ENCODE measurements at regions not wholly inside any gene's neighbourhood (a gene's known extent, or its start where the extent isn't known, plus 50 kb on each side); places are given as distances from the start of the nearest gene placed in this dataset.

GRCh38 chr12:43158126-43158525 is 393.9 kb downstream of the ADAMTS20 start:
- H3K9me3 Mint-ChIP-seq: peaks cover 4% of the 10 kb centered on the region
- H3K4me1 Mint-ChIP-seq (ENCODE audit: low read depth): no peaks in the 10 kb centered on the region
- POLR2A ChIA-PET: no interaction called here

DNA sequence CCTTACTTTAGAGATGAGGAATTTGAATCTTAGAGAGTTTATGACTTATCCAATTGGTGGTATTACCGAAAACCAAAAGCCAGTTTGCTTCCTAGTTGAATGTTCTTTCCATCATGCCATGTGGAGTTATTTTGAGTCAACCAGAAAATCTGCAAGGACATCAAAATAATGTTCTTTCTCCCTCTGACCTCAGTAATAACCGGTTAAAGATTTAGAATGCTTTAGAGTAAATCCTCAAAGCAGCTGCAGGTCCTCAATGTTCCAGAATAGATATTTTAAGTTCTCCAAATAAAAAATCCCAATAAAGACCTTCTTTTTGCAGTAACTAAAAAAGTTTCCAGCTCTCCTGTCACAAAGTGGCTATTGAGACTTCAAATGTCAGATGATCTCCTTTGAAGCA is 396.6 kb downstream of the ADAMTS20 start:
- Mint-ChIP-seq H3K27ac (no peak overlapping the region), H3K36me3 (no peaks in the 10 kb centered on the region), H3K27me3 (no peaks in the 10 kb centered on the region), H3K4me3 (no peak overlapping the region), H3K9me3 (no peaks in the 10 kb centered on the region), H3K4me1 (ENCODE audit: low read depth) (no peaks in the 10 kb centered on the region)
- intact Hi-C loops (cut with micrococcal nuclease): no loop called here
- ChIA-PET CTCF (no interaction called here), POLR2A (no interaction called here)
- no peak for DNase-seq

More at GRCh38 chr12:43158126-43158525, 393.9 kb downstream of the ADAMTS20 start:
- CTCF ChIA-PET: no interaction called here
- intact Hi-C loops (cut with micrococcal nuclease): no loop called here
- Mint-ChIP-seq H3K4me3 (no peak overlapping the region), H3K27me3 (no peaks in the 10 kb centered on the region), H3K36me3 (no peaks in the 10 kb centered on the region), H3K27ac (no peak overlapping the region)
- DNase-seq: no peak

GRCh38 chr12:43154498-43155045 is 397.4 kb downstream of the ADAMTS20 start:
- no peak for DNase-seq
- ChIA-PET POLR2A (no interaction called here), CTCF (no interaction called here)
- H3K4me1 Mint-ChIP-seq (ENCODE audit: low read depth): no peaks in the 10 kb centered on the region
- no peaks in the 10 kb centered on the region for H3K27me3 Mint-ChIP-seq
- intact Hi-C loops (cut with micrococcal nuclease): no loop called here
- no peaks in the 10 kb centered on the region for H3K9me3 Mint-ChIP-seq
- H3K27ac Mint-ChIP-seq: no peak overlapping the region
- H3K36me3 Mint-ChIP-seq: no peaks in the 10 kb centered on the region
- H3K4me3 Mint-ChIP-seq: no peak overlapping the region

DNA sequence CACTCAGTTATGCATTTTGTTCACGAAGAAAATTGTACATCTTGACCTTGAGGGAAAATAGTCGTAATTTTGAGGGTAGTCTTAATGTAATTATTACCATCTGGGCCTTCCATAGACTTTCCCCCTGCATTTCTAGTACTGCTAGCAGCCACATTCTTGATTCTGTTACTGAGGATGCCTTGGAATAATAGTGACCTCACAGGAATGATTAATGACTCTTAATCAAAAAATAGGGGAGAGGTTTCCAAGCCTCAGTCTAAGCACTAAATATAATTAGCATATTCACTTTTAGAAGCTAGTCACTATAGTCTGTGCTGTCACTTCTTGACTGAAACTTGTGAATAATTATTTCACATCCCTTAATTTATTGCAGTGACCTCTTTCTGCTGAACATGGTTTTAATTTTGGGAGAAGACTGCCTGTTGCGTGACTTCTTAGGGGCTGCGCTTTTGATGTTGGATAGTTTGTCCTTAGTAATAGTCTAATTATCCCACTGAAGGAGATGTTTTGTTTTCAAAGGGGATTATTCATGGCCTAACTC is 400.5 kb downstream of the ADAMTS20 start:
- no peak for DNase-seq
- intact Hi-C loops (cut with micrococcal nuclease): no loop called here
- ChIA-PET POLR2A (no interaction called here), CTCF (no interaction called here)
- H3K27ac Mint-ChIP-seq: no peak overlapping the region
- H3K36me3 Mint-ChIP-seq: no peaks in the 10 kb centered on the region
- no peaks in the 10 kb centered on the region for H3K4me1 Mint-ChIP-seq (ENCODE audit: low read depth)
- H3K27me3 Mint-ChIP-seq: no peaks in the 10 kb centered on the region
- no peaks in the 10 kb centered on the region for H3K9me3 Mint-ChIP-seq
- no peak overlapping the region for H3K4me3 Mint-ChIP-seq

- CTCF ChIA-PET: no interaction called here
- no peak overlapping the region for H3K27ac Mint-ChIP-seq
- intact Hi-C loops (cut with micrococcal nuclease): no loop called here
These were observed 403.3 kb downstream of the ADAMTS20 start for GRCh38 chr12:43148691-43149090.

DNA sequence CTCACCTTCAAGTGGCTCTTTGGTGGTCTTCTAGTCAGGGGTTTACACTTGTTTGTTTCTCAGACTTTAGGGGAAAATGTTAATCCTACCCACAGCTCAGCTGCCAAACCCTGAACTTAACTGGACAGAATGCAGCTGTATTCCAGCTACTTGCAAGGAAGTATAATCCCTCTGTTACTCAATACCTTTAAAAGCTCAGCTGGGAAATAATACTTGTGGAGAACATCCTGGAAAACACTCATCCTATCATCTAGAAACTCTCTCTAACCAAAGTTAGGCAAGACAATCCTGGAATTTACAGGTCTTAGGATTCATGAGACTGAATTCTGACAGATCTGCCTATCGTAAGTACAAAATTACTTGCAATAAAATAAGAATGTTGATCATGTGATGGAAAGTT is 404.1 kb downstream of the ADAMTS20 start:
- Mint-ChIP-seq H3K9me3 (no peaks in the 10 kb centered on the region), H3K27ac (no peak overlapping the region), H3K36me3 (no peaks in the 10 kb centered on the region), H3K4me3 (no peak overlapping the region), H3K4me1 (ENCODE audit: low read depth) (no peaks in the 10 kb centered on the region), H3K27me3 (no peaks in the 10 kb centered on the region)
- POLR2A ChIA-PET: no interaction called here
- CTCF ChIA-PET: no interaction called here
- intact Hi-C loops (cut with micrococcal nuclease): no loop called here
- no peak for DNase-seq

More at GRCh38 chr12:43148691-43149090, 403.3 kb downstream of the ADAMTS20 start:
- Mint-ChIP-seq H3K36me3 (no peaks in the 10 kb centered on the region), H3K9me3 (no peaks in the 10 kb centered on the region), H3K27me3 (no peaks in the 10 kb centered on the region), H3K4me1 (ENCODE audit: low read depth) (no peaks in the 10 kb centered on the region), H3K4me3 (no peak overlapping the region)
- DNase-seq: no peak
- POLR2A ChIA-PET: no interaction called here

DNA sequence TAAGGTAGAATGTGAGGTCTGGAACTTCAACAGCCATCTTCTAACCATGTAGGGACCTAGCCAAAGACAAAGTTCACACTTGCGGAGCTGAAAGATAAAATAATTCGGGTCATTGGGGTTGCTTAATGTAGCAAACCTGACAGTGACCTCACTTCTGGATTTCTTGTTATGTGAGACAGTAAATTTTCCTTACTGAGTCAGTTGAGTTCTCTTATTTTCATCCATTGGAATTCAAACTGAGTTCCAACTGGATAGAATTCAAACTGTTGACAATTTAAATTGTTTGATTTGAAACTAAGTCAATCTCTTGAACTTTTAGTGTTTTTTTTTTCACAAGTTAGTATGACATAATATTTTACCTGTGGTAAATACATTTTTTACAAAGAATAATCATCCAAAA is 406.5 kb downstream of the ADAMTS20 start:
- Mint-ChIP-seq H3K27ac (no peak overlapping the region), H3K4me1 (ENCODE audit: low read depth) (no peaks in the 10 kb centered on the region), H3K36me3 (no peaks in the 10 kb centered on the region), H3K27me3 (no peaks in the 10 kb centered on the region), H3K4me3 (no peak overlapping the region), H3K9me3 (peaks cover 5% of the 10 kb centered on the region)
- ChIA-PET CTCF (no interaction called here), POLR2A (no interaction called here)
- no peak for DNase-seq
- intact Hi-C loops (cut with micrococcal nuclease): no loop called here

GRCh38 chr12:43143278-43143677 is 408.7 kb downstream of the ADAMTS20 start:
- Mint-ChIP-seq H3K27ac (no peak overlapping the region), H3K36me3 (no peaks in the 10 kb centered on the region), H3K9me3 (peaks cover 5% of the 10 kb centered on the region), H3K27me3 (no peaks in the 10 kb centered on the region), H3K4me3 (no peak overlapping the region), H3K4me1 (ENCODE audit: low read depth) (no peaks in the 10 kb centered on the region)
- DNase-seq: no peak
- ChIA-PET POLR2A (no interaction called here), CTCF (no interaction called here)
- intact Hi-C loops (cut with micrococcal nuclease): no loop called here

DNA sequence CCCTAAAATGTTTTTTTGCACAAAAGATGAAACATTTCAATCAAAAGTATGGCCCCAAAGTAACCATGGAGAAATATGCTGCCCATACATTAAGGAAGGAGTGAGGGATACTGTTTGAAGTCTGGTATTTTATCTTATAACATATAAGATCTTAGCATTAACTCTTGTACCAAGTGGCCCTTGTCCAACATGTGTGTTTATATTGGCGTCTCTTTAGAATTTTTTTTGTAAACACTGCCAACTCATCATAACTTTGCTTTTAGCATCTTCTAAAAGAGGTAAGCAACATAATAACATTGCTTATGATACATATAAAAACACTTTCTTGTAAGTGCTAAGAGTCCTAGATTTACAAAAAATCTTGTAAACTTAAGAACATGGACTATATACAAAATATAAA is 419.7 kb downstream of the ADAMTS20 start:
- intact Hi-C loops (cut with micrococcal nuclease): no loop called here
- no peak for DNase-seq
- Mint-ChIP-seq H3K4me1 (ENCODE audit: low read depth) (no peaks in the 10 kb centered on the region), H3K36me3 (no peaks in the 10 kb centered on the region), H3K27ac (no peak overlapping the region), H3K9me3 (no peaks in the 10 kb centered on the region), H3K27me3 (no peaks in the 10 kb centered on the region), H3K4me3 (no peak overlapping the region)
- POLR2A ChIA-PET: no interaction called here
- CTCF ChIA-PET: interaction anchor here (1.4 kb wide), 1 partner anchor 9 kb away, joined by 3 read pairs; no protein-coding TSS in a partner anchor

- POLR2A ChIA-PET: no interaction called here
- Mint-ChIP-seq H3K36me3 (no peaks in the 10 kb centered on the region), H3K9me3 (no peaks in the 10 kb centered on the region), H3K4me3 (no peak overlapping the region), H3K4me1 (ENCODE audit: low read depth) (no peaks in the 10 kb centered on the region), H3K27me3 (no peaks in the 10 kb centered on the region), H3K27ac (no peak overlapping the region)
- DNase-seq: no peak
- intact Hi-C loops (cut with micrococcal nuclease): no loop called here
- CTCF ChIA-PET: no interaction called here
These were observed 420.7 kb downstream of the ADAMTS20 start for GRCh38 chr12:43131301-43131700.

GRCh38 chr12:43127886-43128549 is 424.0 kb downstream of the ADAMTS20 start:
- intact Hi-C loops (cut with micrococcal nuclease): no loop called here
- Mint-ChIP-seq H3K4me1 (ENCODE audit: low read depth) (no peaks in the 10 kb centered on the region), H3K36me3 (no peaks in the 10 kb centered on the region), H3K27me3 (no peaks in the 10 kb centered on the region), H3K9me3 (no peaks in the 10 kb centered on the region), H3K4me3 (no peak overlapping the region), H3K27ac (no peak overlapping the region)
- POLR2A ChIA-PET: no interaction called here
- DNase-seq: no peak
- CTCF ChIA-PET: no interaction called here

DNA sequence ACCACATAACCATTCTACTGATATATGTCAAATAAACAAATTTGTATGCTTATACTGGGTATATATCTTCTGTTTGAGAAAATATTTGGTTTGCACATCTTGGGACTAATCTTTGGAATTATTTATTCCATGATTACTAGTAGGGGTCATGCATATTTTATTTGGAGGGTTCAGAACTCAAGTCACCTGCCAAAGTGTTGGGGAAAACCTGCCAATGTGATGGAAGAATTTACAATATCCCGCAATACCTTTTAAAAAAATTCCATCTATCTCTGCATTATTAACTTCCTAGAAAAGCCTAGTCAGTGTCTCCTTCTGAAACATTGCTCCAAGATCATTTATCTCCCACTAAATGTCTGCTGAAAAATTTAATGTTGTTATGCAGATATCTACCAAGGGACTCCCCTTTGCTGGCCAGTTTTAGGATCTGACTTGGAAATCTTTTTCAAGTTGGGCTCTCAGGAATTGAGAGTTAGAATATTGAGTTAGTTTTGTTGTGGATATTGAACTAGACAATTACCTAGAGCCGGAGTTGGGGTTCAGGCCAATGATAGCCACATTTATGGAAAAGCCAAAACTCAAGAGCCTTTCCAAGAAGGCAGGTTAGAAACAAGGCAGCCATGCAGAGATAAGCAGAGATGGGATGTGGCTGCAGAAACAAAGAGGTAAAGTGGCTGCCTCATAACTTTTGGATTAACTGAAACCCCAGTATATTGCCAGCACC is 425.2 kb downstream of the ADAMTS20 start:
- intact Hi-C loops (cut with micrococcal nuclease): no loop called here
- H3K4me3 Mint-ChIP-seq: no peak overlapping the region
- H3K27me3 Mint-ChIP-seq: no peaks in the 10 kb centered on the region
- no peaks in the 10 kb centered on the region for H3K4me1 Mint-ChIP-seq (ENCODE audit: low read depth)
- H3K9me3 Mint-ChIP-seq: no peaks in the 10 kb centered on the region
- no peak for DNase-seq
- ChIA-PET CTCF (no interaction called here), POLR2A (no interaction called here)
- no peaks in the 10 kb centered on the region for H3K36me3 Mint-ChIP-seq
- no peak overlapping the region for H3K27ac Mint-ChIP-seq

DNA sequence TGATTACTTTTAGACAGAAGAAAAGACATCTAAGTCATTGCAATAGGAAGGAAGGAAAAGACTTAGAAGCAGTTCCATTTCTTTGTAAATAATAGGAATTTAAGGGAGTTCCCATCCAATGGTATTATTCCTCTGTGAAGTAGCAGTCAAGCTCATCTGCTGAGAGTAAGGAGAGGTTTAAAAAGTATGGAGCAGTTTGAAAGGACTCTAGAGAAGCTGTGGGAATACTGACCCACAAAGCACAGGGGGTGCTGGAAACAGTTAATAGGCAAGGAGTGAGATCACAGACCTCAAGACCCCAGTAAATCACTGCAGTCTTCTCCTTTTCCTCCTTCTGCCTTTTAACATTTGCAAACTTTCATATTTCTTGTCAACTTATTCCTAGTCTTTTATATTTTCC is 428.5 kb downstream of the ADAMTS20 start:
- intact Hi-C loops (cut with micrococcal nuclease): no loop called here
- CTCF ChIA-PET: no interaction called here

More for the DNA sequence above, 428.5 kb downstream of the ADAMTS20 start:
- Mint-ChIP-seq H3K36me3 (no peaks in the 10 kb centered on the region), H3K27me3 (no peaks in the 10 kb centered on the region), H3K4me1 (ENCODE audit: low read depth) (no peaks in the 10 kb centered on the region), H3K9me3 (no peaks in the 10 kb centered on the region), H3K4me3 (no peak overlapping the region), H3K27ac (no peak overlapping the region)
- DNase-seq: no peak
- POLR2A ChIA-PET: no interaction called here
